Astrocyte (in vitro differentiated cells and primary cell): ENCODE measurements at regions not wholly inside any gene's neighbourhood (a gene's known extent, or its start where the extent isn't known, plus 50 kb on each side); places are given as distances from the start of the nearest gene placed in this dataset.

Experiments
- DNase-seq: peaks from one replicate; pipeline ENCODE4 v3.0.0-alpha.2; 2010; ENCODE audit warnings: low read depth
- FAIRE-seq: peaks from 2 replicates; lab custom pipeline; 2011; peaks lifted over from hg19 to GRCh38; lab: Jason Lieb, UNC
- H2AFZ ChIP-seq: 2 replicates; pipeline ENCODE4 v1.6.0; 2012; ENCODE audit warnings: low read depth, low read length, inconsistent platforms
- H3K27ac ChIP-seq: 2 replicates; pipeline ENCODE4 v1.5.1; 2011; ENCODE audit warnings: low read depth, low read length, inconsistent platforms
- H3K27me3 ChIP-seq: 2 replicates; pipeline ENCODE4 v1.6.0; 2011; ENCODE audit warnings: low read length, inconsistent platforms; ENCODE audit not compliant: insufficient read depth
- H3K36me3 ChIP-seq: 2 replicates; pipeline ENCODE4 v1.5.1; 2011; ENCODE audit warnings: low read length, inconsistent platforms; ENCODE audit not compliant: insufficient read depth
- H3K4me1 ChIP-seq: 2 replicates; pipeline ENCODE4 v1.5.1; 2011; ENCODE audit warnings: low read length, inconsistent platforms; ENCODE audit not compliant: insufficient read depth
- H3K4me2 ChIP-seq: 2 replicates; pipeline ENCODE4 v1.6.0; 2012; ENCODE audit warnings: low read length, inconsistent platforms
- H3K4me3 ChIP-seq: 2 replicates; pipeline ENCODE4 v1.5.1; 2011; ENCODE audit warnings: low read depth, mild to moderate bottlenecking, low read length, inconsistent platforms; ENCODE audit not compliant: insufficient read depth
- H3K79me2 ChIP-seq: 2 replicates; pipeline ENCODE4 v1.6.0; 2012; ENCODE audit warnings: mild to moderate bottlenecking, low read length, inconsistent platforms; ENCODE audit not compliant: insufficient read depth
- H3K9ac ChIP-seq: 2 replicates; pipeline ENCODE4 v1.6.0; 2012; ENCODE audit warnings: mild to moderate bottlenecking, low read length, inconsistent platforms
- H3K9me3 ChIP-seq: 2 replicates; pipeline ENCODE4 v1.5.1; 2012; ENCODE audit warnings: low read depth, mild to moderate bottlenecking, low read length, inconsistent platforms; ENCODE audit not compliant: insufficient read depth
- H4K20me1 ChIP-seq: 2 replicates; pipeline ENCODE4 v1.6.0; 2012; ENCODE audit warnings: low read length, inconsistent platforms; ENCODE audit not compliant: insufficient read depth
- H3K27ac Mint-ChIP-seq: one replicate; pipeline ENCODE4 v1.8.0; 2021; ENCODE audit warnings: mild to moderate bottlenecking, mixed read lengths; ENCODE audit not compliant: unreplicated experiment
- H3K27me3 Mint-ChIP-seq: one replicate; pipeline ENCODE4 v1.8.0; 2021; ENCODE audit warnings: low read depth, mixed read lengths; ENCODE audit not compliant: unreplicated experiment
- H3K36me3 Mint-ChIP-seq: one replicate; pipeline ENCODE4 v1.8.0; 2021; ENCODE audit warnings: low read depth, mixed read lengths; ENCODE audit not compliant: unreplicated experiment
- H3K4me1 Mint-ChIP-seq: one replicate; pipeline ENCODE4 v1.8.0; 2021; ENCODE audit warnings: low read depth, mixed read lengths; ENCODE audit not compliant: unreplicated experiment
- H3K4me3 Mint-ChIP-seq: one replicate; pipeline ENCODE4 v1.8.0; 2021; ENCODE audit warnings: mild to moderate bottlenecking, moderate library complexity, mixed read lengths; ENCODE audit not compliant: unreplicated experiment
- H3K9me3 Mint-ChIP-seq: one replicate; pipeline ENCODE4 v1.8.0; 2021; ENCODE audit warnings: mild to moderate bottlenecking, mixed read lengths; ENCODE audit not compliant: unreplicated experiment
- CTCF ChIP-seq: IDR thresholded peaks from 2 replicates; pipeline ENCODE4 v1.5.1; 2011; ENCODE audit warnings: low read depth, mild to moderate bottlenecking, inconsistent platforms, low read length, moderate library complexity; ENCODE audit not compliant: insufficient read depth
- EZH2 ChIP-seq: IDR thresholded peaks from 2 replicates; pipeline ENCODE4 v1.6.1; 2012; ENCODE audit warnings: mild to moderate bottlenecking, low read length, inconsistent platforms; ENCODE audit not compliant: insufficient read depth

- Histone ChIP-seq H3K4me3 (no peak overlapping the region), H3K79me2 (no peaks in the 10 kb centered on the region), H2AFZ (no peak overlapping the region), H3K4me2 (no peak overlapping the region), H3K9ac (no peak overlapping the region), H3K36me3 (no peaks in the 10 kb centered on the region), H3K27ac (no peak overlapping the region), H3K9me3 (no peaks in the 10 kb centered on the region), H3K27me3 (no peaks in the 10 kb centered on the region), H4K20me1 (no peaks in the 10 kb centered on the region), H3K4me1 (no peaks in the 10 kb centered on the region)
- no peak overlapping the region for H3K4me3 Mint-ChIP-seq
- no peaks in the 10 kb centered on the region for H3K36me3 Mint-ChIP-seq
- FAIRE-seq, result no peak
- no peak for TF ChIP-seq CTCF
- TF ChIP-seq EZH2, result no peak
- H3K27ac Mint-ChIP-seq, result no peak overlapping the region
- H3K27me3 Mint-ChIP-seq, result no peaks in the 10 kb centered on the region
- no peaks in the 10 kb centered on the region for H3K4me1 Mint-ChIP-seq
- no peak for DNase-seq
- H3K9me3 Mint-ChIP-seq, result no peaks in the 10 kb centered on the region
These were observed 424.8 kb upstream of the ADGRL4 start for GRCh38 chr1:79431340-79431739.

DNA sequence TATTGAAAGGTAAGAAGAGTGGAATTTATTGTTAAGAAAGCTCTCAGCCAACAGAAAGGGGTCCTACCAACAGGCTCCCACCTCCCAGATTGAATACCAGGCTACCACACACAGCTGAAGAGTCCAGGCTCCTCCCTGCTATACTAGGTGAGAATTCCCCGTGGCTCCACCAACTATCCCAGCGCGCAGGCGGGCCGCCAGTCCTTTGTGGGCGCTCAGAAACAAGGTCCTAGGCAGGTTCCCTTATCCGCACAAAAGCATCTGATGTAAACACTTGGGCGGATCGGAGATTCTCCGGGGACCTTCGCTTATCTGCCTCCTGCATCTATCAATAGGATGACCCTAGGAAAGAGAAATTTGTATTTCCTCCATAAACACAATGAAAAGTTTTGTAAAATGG is 423.9 kb upstream of the ADGRL4 start:
- Histone ChIP-seq H3K4me2 (no peak overlapping the region), H3K36me3 (no peaks in the 10 kb centered on the region), H2AFZ (no peak overlapping the region), H3K9me3 (no peaks in the 10 kb centered on the region), H3K9ac (no peak overlapping the region), H3K27me3 (no peaks in the 10 kb centered on the region), H4K20me1 (no peaks in the 10 kb centered on the region), H3K79me2 (no peaks in the 10 kb centered on the region), H3K4me3 (no peak overlapping the region), H3K27ac (no peak overlapping the region), H3K4me1 (no peaks in the 10 kb centered on the region)
- Mint-ChIP-seq H3K4me1 (no peaks in the 10 kb centered on the region), H3K36me3 (no peaks in the 10 kb centered on the region), H3K27me3 (no peaks in the 10 kb centered on the region), H3K4me3 (no peak overlapping the region), H3K27ac (no peak overlapping the region), H3K9me3 (no peaks in the 10 kb centered on the region)
- DNase-seq, result no peak
- FAIRE-seq, result no peak
- TF ChIP-seq EZH2, result no peak
- TF ChIP-seq CTCF, result no peak

DNA sequence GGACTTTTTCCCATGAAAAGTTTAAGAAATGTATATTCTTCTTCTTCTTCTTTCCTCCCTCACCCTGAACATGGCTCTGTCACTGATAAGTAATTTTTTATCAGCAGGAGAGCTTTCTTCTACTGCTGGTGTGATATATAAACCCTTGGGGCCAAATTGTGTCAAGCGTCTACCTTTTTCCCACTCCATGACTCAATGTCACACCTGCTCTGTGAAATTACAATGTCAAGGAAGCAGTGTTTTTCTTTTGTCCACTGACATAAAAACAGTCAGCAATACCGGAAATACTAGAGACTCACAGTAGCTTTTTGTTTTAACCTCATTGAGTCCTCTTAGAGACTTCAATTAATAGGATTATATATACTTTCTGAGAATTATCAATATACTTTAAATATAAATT is 416.2 kb upstream of the ADGRL4 start:
- Histone ChIP-seq H3K9me3 (no peaks in the 10 kb centered on the region), H3K4me3 (no peak overlapping the region), H3K4me1 (no peaks in the 10 kb centered on the region), H2AFZ (no peak overlapping the region), H3K9ac (no peak overlapping the region), H3K27ac (no peak overlapping the region), H3K36me3 (no peaks in the 10 kb centered on the region), H3K4me2 (no peak overlapping the region), H3K79me2 (no peaks in the 10 kb centered on the region), H4K20me1 (no peaks in the 10 kb centered on the region), H3K27me3 (no peaks in the 10 kb centered on the region)
- no peak overlapping the region for H3K27ac Mint-ChIP-seq
- no peaks in the 10 kb centered on the region for H3K4me1 Mint-ChIP-seq
- no peak overlapping the region for H3K4me3 Mint-ChIP-seq
- FAIRE-seq (no peak), DNase-seq (no peak)
- no peaks in the 10 kb centered on the region for H3K27me3 Mint-ChIP-seq
- no peaks in the 10 kb centered on the region for H3K36me3 Mint-ChIP-seq
- no peaks in the 10 kb centered on the region for H3K9me3 Mint-ChIP-seq
- TF ChIP-seq EZH2 (no peak), CTCF (no peak)
